ENCODE measurements at regions not wholly inside any gene's neighbourhood (a gene's known extent, or its start where the extent isn't known, plus 50 kb on each side); places are given as distances from the start of the nearest gene placed in this dataset.

DNA sequence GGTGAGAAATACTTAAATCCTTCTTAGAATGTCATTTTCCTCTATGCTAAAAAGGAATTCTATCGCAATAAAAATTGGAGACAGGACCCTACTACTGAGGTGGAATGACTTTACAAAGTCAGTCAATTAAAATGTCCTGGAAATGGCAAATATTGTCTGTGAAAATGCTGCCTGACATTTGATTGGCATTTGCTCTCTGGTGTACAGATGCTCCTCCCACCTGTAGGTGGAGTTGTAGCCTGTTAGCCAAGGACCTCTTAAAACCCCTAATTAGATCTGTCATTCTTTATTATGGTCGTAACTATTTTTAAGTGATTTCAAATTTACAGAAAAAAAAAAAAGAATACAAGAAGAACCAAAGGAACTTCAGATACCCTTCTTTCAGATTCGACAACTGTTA, 393.1 kb upstream of the KLHL29 start:
- no peak for DNase-seq (ENCODE audit: low read depth)

DNA sequence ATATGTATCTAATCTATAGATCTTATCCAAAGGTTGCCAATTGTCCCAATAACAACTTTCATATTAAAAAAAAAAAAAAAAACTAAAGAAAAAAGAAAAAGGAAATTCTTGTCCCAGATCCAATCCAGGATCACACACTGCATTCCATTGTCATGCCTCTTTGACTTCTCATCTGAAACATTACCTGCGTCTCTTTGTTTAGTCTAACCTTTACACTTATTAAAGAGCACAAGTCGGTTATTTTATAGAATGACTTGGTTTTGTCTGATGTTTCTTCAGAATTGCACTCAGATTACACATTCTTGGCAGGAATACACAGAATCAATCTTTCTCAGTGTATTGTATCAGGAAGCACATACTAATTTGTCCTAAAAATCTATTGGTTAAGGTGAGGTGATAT, 392.5 kb upstream of the KLHL29 start:
- no peak for DNase-seq (ENCODE audit: low read depth)

DNA sequence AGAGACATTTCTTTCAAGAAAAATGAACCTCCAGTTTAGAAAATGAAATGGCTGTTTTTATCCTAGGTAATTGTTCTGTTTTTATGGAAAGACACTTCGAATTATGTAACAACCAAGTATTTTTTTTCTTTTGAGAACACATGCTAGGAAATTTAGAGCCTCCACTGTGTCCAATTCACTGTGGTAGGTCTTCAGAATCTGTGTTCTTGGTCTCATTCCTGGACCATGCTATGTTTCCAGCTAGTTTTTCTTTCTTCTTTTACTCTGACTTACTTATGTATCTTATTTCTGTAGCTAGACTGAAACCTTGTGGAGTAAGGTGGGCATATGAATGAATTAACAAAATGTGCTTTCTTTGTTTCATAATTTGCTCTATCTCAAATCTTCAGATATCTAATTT, 391.7 kb upstream of the KLHL29 start:
- no peak for DNase-seq (ENCODE audit: low read depth)

DNA sequence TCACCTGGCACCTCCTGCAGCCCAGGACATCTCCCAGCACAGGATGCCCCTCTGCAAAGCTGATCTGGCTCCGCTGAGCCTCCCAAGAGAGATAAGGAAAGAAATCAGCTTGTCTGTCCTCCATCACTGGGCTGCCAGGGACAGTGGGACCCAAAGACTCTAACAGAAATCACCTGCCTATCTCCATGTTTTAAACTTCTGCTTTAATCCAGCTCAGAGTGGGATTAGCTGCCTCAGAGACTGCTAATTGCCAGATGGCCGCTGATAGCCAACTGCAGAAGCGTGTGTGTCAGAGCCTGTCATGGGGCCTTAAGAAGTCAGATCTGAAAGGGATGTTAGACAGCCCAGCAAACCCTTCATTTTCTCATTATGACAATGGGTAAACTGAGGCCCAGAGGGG, 389.4 kb upstream of the KLHL29 start:
- no peak for DNase-seq (ENCODE audit: low read depth)

DNA sequence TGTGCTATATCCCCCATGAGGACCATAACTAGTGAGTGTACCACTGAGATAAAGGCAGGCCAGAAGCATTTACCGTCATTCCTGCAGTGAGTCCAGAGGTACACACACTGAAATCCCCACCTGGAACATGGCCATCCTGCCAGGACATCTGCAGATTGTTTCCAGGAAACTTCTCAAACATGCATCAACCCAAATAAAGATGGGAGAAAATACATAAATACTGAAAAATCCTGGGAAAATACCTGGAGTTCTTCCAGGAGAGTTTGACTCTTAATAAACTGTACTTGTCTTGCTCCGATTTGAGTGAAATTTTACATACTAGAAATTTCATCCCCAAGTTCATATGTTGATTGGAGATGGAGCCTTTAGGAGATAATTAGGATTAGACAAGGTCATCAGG, 388.1 kb upstream of the KLHL29 start:
- no peak for DNase-seq (ENCODE audit: low read depth)

DNA sequence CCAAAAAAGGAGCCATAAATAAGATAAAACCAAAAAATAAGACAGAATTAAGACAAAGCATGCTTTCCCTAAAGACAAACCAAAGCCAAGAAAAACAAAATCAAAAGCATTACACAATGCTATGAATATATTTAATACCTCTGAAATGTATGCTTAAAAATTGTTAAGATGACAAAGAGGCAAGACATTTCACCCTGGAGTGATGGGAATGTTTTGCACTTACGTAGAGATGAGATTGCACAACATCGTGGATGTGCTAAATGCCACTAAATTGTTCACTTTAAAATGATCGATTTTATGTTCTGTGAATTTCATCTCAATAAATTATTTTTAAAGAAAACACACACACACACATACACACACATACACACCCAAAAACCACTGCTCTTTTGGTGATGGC, 386.6 kb upstream of the KLHL29 start:
- DNase-seq (ENCODE audit: low read depth): no peak

DNA sequence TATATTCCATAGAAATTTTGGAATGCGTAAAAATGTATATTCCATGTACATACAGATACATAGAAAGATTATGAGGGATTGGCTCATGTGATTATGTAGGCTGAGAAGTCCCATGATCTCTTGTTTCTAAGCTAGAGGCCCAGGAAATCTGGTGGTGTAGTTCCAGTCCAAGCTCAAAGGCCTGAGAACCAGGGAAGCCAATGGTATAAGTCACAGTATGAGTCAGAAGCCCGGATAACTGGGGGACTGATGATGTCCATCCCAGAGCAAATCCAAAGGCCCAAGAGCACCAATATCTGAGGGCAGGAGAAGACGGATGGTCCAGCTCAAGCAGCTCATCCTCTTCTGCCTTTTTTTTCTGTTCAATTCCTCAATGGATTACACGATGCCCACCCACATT, 385.0 kb upstream of the KLHL29 start:
- no peak for DNase-seq (ENCODE audit: low read depth)

DNA sequence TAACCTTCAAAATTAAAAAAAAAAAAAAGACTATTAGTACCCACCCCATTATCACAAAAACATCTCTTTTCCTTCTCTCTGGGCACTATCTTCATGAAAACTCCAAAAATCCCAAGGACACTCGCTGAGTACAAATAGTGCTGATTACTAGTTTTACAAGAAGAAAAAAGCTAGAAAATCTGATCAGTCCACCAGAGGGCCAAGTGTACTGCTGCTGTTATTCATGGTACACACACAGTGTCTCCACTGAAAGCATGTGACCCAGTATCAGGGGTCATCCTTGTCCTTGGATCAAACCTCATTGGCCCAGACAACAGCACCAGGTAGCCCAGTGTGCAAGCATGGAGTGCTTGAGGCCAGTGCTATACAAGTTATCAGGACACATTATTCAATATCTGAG, 382.7 kb upstream of the KLHL29 start:
- DNase-seq (ENCODE audit: low read depth): no peak

DNA sequence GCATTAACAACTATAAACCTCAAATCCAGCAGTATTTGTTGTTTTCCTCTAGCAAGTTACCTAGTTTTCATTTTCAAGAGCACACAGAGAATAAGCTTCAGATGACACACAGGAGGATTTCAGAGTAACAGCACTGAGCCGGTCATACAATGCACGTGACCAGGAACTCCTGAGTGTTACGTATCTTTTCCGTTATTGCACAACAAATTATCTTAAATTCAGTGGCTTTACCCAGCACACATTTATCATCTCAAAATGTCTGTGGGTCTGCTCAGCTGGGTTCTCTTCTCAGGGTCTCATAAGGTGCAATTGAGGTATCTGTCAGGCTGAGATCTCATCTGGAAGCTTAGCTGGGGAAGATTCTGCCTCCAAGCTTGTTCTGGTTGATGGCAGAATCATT, 379.5 kb upstream of the KLHL29 start:
- no peak for DNase-seq (ENCODE audit: low read depth)

DNA sequence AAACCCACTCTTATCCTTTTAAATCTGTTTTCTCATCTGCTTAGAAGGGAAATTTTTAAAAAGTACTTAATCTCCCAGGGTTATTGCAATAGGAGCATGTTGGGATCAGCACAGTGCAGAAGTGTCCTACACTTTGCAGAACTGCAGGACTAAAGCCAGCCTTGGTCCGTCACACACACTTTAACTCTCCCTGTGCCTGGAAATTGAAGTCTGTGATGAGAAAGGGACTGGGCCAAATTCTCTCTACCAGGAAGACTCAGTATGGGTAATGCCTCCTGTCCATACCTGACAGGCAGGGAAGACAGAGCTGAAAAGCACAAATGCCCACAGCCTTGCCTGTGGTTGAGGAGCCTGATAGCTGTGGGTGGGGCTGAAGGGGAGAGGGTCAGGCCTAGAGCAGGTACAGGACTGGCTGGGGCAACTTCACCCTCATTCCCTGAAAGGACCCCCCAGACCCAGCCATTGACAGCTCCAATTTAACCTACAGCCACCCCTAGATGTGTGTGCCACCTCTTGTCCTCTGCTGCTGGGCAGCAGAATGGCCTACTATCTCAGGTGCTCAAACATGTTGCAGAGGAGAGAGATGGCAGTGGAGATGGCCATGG, 377.2 kb upstream of the KLHL29 start:
- no peak for DNase-seq (ENCODE audit: low read depth)

DNA sequence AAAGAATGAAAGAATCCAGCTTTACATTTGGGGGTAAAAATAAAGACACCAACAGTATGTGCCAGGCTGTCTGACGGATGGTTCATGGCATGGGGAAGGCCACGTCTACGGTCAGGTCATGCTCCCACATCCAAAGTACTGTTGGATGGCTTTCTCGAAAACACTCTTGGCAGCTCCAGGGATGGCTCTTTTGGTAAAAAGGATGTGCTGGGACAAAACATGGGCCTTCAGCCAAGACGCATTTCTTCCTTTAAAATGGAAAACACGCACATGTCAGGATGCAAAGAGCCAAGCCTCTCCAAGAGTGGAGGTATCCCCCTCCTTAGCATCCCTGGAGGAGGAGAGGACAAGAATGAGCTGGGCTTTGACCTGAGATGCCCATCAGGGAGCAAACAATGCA, 376.5 kb upstream of the KLHL29 start:
- no peak for DNase-seq (ENCODE audit: low read depth)

DNA sequence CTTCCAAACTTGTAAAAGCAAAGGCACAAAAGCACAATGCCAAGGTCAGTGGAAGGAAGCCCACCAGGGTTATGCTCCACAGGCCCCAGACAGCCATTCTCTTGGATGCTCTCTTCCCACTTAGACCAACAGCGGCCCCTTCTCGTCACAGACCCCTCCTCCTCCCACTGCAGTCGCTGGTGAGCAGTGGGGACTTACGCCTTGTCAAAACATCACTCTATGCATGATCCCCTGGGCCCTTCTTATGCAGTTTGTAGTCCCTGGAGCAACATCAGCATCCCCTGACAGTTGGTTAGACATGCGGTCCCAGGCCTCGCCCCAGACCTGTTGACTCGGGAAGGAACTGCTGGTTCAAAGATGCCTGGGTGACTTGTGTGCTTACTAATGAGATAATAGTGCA, 376.0 kb upstream of the KLHL29 start:
- DNase-seq (ENCODE audit: low read depth): no peak

DNA sequence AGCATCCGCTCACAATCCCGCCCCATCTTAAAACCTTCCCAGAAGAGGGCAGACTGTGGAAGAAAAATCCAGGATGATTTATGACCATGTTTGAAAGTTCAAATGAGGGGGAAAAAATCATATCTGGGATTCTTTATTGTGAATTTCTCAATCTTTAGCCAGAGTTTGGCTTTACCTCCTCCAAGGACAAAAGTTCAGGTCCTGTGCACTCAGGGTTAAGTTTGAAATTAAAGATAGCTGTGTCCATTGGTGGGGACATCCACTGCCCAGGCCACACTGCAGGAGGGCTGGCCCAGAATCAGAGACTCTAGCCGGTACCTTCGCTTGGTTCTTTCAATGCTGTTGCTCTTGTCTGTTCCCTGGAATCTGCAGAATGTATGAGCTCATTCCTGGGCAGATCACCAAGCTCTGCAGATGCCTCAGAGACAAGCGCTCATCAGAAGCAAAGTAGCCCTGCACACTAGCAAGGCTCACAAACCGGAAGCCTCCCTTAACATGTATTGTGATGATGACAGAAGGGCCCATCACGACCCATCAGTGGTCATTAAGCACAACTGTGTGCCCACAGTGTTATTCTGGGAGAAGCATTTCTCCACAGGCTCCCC, 375.3 kb upstream of the KLHL29 start:
- peak; percentile 0 for DNase-seq (ENCODE audit: low read depth)

DNA sequence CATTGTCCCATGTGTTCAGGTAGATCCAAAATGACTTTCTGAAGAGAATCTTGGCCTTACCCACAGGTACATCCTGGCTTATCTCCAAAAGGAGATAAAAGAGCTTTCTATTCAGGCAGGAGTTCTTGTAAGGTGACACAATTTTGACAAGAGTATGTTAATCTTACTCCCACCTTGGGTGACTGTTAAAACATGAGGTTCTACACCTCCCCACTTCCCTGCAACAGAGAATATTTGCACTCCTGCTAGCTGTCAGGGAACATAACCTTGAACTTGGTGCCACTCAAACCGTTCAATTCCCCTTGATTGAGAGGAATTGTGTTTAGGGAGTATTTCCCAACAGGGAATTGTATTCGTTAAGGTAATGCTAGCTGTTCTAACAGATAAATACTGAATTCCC, 372.5 kb upstream of the KLHL29 start:
- DNase-seq (ENCODE audit: low read depth): no peak

DNA sequence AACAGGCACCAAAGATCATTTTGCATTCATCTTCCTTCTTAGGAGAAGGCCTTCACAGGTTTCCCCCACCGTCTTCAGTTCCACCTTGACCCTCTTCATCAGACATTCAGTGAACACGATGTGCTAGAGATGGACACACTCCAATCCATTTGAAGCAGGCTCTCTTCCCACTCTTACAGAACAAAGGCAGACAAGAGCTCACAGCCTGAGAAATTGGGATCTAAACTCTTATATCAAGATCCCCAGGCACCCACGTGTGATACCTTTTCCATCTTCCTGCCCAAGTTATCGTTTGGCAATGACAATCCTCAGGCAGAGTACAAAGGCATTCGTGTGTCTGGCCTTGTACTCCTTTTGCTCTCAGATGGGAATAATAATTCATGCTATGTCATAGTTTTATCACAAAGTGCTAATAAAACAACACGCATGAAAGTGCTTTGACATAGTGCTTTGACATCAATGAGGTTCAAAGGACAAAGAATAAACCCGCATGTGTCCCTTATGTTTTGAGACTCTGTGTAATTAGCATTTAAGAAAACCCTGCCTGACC, 369.3 kb upstream of the KLHL29 start:
- no peak for DNase-seq (ENCODE audit: low read depth)

DNA sequence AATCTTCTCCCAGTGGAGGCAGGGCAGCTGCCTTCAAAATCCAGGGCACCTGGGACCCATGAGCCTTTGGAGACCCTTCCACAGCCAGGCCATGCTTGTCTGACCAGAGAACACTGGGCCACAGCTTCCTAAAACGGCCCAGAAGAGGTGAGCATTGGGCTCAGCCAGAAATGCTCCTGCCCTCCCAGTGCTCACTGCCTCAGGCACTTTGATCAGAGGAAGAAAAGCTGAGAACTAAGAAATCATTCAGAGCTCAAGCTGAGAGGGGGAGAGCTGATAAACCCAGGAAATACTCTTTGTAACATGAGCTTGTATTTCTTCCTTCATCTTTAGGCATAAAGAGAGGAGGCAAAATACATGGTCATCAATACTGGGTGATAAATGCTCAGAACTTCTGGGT, 365.5 kb upstream of the KLHL29 start:
- no peak for DNase-seq (ENCODE audit: low read depth)

DNA sequence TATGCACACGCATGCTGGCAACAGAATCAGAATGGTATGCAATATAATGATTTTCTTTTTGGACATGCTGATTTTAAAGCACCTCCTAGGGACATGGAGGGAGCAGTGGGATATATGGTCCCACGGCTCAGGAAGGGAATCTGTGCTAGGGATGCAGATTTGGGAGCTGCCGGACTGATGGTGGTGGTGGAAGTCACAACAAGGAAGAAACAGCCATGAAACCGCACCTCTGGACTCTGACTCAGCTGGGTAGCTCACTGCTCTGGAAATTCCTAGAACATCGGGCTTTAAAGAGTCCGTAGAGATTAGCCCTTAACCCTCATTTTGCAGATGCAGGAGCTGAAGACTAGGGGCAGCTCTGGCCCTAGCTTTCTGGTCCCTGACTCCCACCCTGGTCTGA, 364.3 kb upstream of the KLHL29 start:
- no peak for DNase-seq (ENCODE audit: low read depth)

DNA sequence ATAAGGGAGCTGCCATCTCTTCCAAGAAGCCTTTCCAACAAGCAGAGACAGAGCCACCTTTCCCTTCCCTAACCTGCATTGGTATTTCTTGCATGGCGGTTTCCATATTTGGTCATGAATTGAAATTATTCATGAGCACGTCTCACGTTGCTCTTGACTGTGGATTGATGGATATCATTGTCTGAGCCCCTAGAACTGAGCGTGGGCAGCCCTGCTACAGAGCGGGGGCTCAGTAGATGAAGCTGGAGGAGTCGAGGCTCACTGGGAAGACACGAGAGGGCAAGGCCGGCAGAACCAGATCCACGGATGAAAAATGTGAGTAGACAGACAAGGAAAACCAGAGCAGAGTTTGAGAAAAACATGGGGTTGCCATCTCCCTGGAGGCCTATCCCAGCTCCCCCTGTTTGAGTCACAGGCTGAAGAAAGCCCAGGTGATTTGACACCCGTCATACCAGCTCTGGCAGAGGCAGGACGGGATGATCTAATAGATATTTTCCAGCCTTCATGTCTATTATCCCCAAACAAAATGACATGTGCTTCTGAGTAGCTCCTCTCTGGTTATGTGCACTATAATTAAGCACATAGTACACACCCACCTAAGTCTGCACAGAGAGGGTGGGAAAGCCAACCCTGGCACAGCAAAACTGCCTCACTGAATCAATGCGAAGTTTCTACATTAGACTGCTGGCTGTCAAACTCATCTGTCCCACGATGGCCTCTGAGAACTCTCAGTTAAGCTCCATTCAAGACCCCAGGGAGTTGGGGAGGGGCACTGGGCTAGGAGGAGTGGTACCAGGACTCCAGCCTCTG, 363.5 kb upstream of the KLHL29 start:
- DNase-seq (ENCODE audit: low read depth): no peak

DNA sequence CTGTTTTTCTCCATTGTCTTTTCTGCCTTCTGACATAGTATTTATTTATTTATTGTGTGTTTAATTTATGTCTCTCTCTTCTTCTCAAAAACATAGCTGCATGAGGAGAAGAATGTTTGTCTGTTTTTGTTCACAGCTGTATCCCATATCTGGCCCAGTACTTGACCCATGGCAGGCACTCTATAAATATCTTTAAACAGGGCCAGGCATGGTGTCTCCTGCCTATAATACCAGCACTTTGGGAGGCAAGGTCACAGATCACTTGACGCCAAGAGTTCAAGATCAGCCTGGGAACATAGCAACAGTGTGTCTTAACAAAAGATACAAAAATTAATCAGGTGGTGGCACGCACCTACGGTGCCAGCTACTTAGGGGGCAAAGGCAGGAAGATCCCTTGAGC, 361.3 kb upstream of the KLHL29 start:
- DNase-seq (ENCODE audit: low read depth): no peak

DNA sequence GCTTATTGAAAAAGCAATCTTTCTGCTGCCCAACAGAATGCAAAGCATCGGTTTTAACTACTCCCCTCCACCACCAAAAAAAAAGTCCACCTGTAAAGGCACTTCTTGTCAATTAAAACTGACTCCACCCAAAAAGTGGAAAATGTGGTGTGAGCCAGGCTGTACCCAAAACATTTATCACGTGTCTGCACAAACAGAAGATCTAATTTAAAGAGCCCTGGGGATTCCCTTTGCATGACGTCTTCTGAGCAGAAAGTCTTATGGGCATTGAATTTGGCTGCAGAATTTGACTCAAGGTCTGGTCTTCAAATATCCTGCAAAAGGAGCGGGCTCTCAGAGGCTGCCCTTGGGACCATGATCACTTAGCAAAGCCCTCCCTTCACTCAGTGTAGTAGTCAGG, 358.3 kb upstream of the KLHL29 start:
- no peak for DNase-seq (ENCODE audit: low read depth)

DNA sequence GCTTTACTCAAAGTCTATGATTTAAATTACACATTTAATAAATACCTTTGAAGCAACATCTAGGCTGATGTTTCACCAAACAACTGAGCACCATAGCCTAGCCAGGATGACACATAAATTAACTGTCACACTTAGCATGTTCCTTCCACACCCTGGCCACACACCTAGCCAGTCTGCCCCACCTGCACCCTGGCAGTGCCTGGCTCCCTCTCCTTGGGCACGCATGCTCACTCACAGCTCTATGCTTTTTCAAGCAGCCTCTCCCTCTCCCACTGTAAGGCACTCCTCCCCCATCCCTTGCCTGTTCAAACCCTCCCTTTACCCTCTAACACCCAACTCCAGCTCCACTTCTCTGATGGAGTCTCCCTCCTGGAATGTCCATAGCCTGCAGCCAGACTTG, 357.6 kb upstream of the KLHL29 start:
- DNase-seq (ENCODE audit: low read depth): no peak

DNA sequence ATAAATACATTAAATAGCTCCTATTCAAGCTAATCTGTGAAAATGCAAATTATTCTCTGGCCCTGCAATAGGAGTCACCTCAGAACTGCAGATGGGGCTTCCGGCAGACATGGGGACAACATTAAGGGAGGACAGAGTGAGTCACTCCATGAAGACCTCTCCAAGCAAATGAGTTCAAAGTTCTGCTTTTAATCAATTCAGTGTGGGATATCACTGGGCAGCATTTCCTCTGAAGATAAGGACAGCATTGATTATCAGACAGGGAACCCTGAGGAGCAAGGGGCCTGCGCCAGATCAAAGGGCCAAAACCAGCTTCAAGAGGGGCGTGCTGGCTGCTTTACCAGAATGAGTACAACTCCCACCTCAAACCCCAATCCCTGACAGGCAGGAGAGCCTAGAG, 356.9 kb upstream of the KLHL29 start:
- no peak for DNase-seq (ENCODE audit: low read depth)

DNA sequence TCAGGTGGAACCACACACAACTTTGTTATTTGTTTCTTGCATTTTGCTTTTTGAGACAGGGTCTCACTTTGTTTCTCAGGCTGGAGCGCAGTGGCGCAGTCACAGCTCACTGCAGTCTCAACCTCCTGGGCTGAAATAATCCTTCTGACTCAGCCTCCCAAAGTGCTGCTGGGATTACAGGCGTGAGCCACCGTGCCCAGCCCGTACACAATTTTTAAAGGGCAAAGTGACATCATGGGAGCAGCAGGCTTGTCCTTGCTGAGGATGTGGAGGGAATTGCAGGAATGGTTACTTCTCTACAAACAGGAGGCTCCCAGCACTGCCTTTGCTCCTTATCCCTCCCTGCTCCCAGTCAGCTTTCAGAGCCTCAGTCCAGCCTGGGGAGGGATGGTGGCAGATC, 355.9 kb upstream of the KLHL29 start:
- DNase-seq (ENCODE audit: low read depth): no peak
